SK-N-SH (cell line): ENCODE measurements at regions not wholly inside any gene's neighbourhood (a gene's known extent, or its start where the extent isn't known, plus 50 kb on each side); places are given as distances from the start of the nearest gene placed in this dataset.

Experiments
- CTCF ChIA-PET: fragments of 300-600, 350-600 bp; formaldehyde crosslinking; extraction: SDS; loops from one replicate; lab custom pipeline; 2021; lab: Yijun Ruan, JAX
- POLR2A ChIA-PET: fragments of 350-600 bp; sonication (Branson Sonifier 250); formaldehyde crosslinking; extraction: SDS; loops from one replicate; lab custom pipeline; 2020; ENCODE audit warnings: antibody characterized with exemption, inconsistent platforms; lab: Yijun Ruan, JAX
- DNase-seq: peaks from one replicate; pipeline ENCODE4 v3.0.0; 2012
- H2AFZ ChIP-seq: fragments of 200-600 bp; sonication (generic); 2 replicates; pipeline ENCODE4 v1.8.1; 2016; ENCODE audit warnings: antibody characterized with exemption, mild to moderate bottlenecking, low read depth
- H3F3A ChIP-seq: fragments of 200-600 bp; sonication (generic); replicated peaks from 2 replicates; pipeline ENCODE3; 2016; ENCODE audit warnings: antibody characterized with exemption, mild to moderate bottlenecking; ENCODE audit not compliant: insufficient read depth
- H3K27ac ChIP-seq, 2 experiments: fragments of 200-500 bp in 1 of 2; fragments of 200-600 bp in 1 of 2; sonication (Bioruptor generic) in 1 of 2; sonication (generic), shearing (Covaris generic) in 1 of 2; 2 replicates each; pipeline versions ENCODE4 v1.5.1 to v1.6.1; 2014 to 2016; ENCODE audit warnings: low read depth in 2 of 2, inconsistent platforms in 1 of 2, low read length in 1 of 2, mild to moderate bottlenecking in 1 of 2, mixed read lengths in 1 of 2
- H3K27me3 ChIP-seq: fragments of 200-600 bp; sonication (generic), shearing (Covaris generic); 2 replicates; pipeline ENCODE4 v1.6.1; 2016; ENCODE audit warnings: mixed run types; ENCODE audit not compliant: insufficient read depth
- H3K36me3 ChIP-seq, 2 experiments: fragments of 200-500 bp in 1 of 2; fragments of 200-600 bp in 1 of 2; sonication (Bioruptor generic) in 1 of 2; sonication (generic) in 1 of 2; replicated peaks in 1 of 2; 2 replicates each; pipeline versions ENCODE3 to v1.5.1; 2014 to 2016; ENCODE audit warnings: low read length in 1 of 2, mild to moderate bottlenecking in 1 of 2; ENCODE audit not compliant: insufficient read depth in 2 of 2, control insufficient read depth in 1 of 2
- H3K4me1 ChIP-seq, 2 experiments: fragments of 200-500 bp in 1 of 2; fragments of 200-600 bp in 1 of 2; sonication (Bioruptor generic) in 1 of 2; sonication (generic), shearing (Covaris generic) in 1 of 2; 2 replicates each; pipeline versions ENCODE4 v1.5.1 to v1.6.1; 2014 to 2016; ENCODE audit warnings: low read depth in 1 of 2, low read length in 1 of 2, mixed run types in 1 of 2; ENCODE audit not compliant: insufficient read depth in 2 of 2, control insufficient read depth in 1 of 2
- H3K4me2 ChIP-seq: fragments of 200-600 bp; sonication (generic), shearing (Covaris generic); 2 replicates; pipeline ENCODE4 v1.6.1; 2017; ENCODE audit warnings: mixed run types
- H3K4me3 ChIP-seq, 2 experiments: fragments of 200-500 bp in 1 of 2; fragments of 200-600 bp in 1 of 2; sonication (Bioruptor generic) in 1 of 2; sonication (generic), shearing (Covaris generic) in 1 of 2; 2 replicates each; pipeline versions ENCODE4 v1.5.1 to v1.8.1; 2014 to 2016; ENCODE audit warnings: low read depth in 2 of 2, inconsistent platforms in 1 of 2, low read length in 1 of 2, mild to moderate bottlenecking in 1 of 2, mixed read lengths in 1 of 2, moderate library complexity in 1 of 2
- H3K79me2 ChIP-seq: fragments of 200-600 bp; sonication (generic); 2 replicates; pipeline ENCODE4 v1.8.1; 2017; ENCODE audit warnings: mild to moderate bottlenecking; ENCODE audit not compliant: insufficient read depth
- H3K9ac ChIP-seq: fragments of 200-600 bp; sonication (generic); 2 replicates; pipeline ENCODE4 v1.6.1; 2017; ENCODE audit warnings: mixed run types
- H3K9me2 ChIP-seq: fragments of 200-600 bp; sonication (generic); 2 replicates; pipeline ENCODE4 v1.6.1; 2017; ENCODE audit warnings: mixed run types
- H3K9me3 ChIP-seq: fragments of 200-600 bp; sonication (generic); 2 replicates; pipeline ENCODE4 v1.6.1; 2017; ENCODE audit warnings: mixed run types, mild to moderate bottlenecking, moderate library complexity
- H4K20me1 ChIP-seq: fragments of 200-600 bp; sonication (generic); 2 replicates; pipeline ENCODE4 v1.6.1; 2017; ENCODE audit warnings: mild to moderate bottlenecking, mixed run types; ENCODE audit not compliant: insufficient read depth
- ELF1 ChIP-seq: IDR thresholded peaks from 2 replicates; pipeline ENCODE4 v1.4.0; 2012
- EP300 ChIP-seq, 2 experiments: IDR thresholded peaks; 2 replicates each; pipeline versions ENCODE4 v1.4.0 to v1.6.1; 2012; ENCODE audit warnings: borderline replicate concordance in 1 of 2, low read depth in 1 of 2, low read length in 1 of 2
- EZH2phosphoT487 ChIP-seq: fragments of 200-600 bp; sonication (generic); IDR thresholded peaks from 2 replicates; pipeline ENCODE4 v1.6.1; 2017; ENCODE audit warnings: low read depth, mixed run types, mild to moderate bottlenecking, antibody characterized with exemption, moderate library complexity, borderline replicate concordance
- FOSL2 ChIP-seq: IDR thresholded peaks from 2 replicates; pipeline ENCODE4 v1.4.0; 2012; ENCODE audit warnings: low read depth, mild to moderate bottlenecking, moderate library complexity, borderline replicate concordance
- FOXM1 ChIP-seq: IDR thresholded peaks from 2 replicates; pipeline ENCODE4 v1.4.0; 2012; ENCODE audit warnings: low read depth, mild to moderate bottlenecking
- JUND ChIP-seq: IDR thresholded peaks from 2 replicates; pipeline ENCODE4 v1.4.0; 2012
- MXI1 ChIP-seq: IDR thresholded peaks from 2 replicates; pipeline ENCODE4 v1.6.1; 2012; ENCODE audit warnings: mild to moderate bottlenecking, low read depth, low read length, improper control_type of control experiment
- NFIC ChIP-seq: IDR thresholded peaks from 2 replicates; pipeline ENCODE4 v1.4.0; 2012; ENCODE audit warnings: borderline replicate concordance
- NRF1 ChIP-seq: IDR thresholded peaks from 2 replicates; pipeline ENCODE4 v1.6.1; 2012; ENCODE audit warnings: low read depth, mild to moderate bottlenecking, low read length
- RAD21 ChIP-seq: IDR thresholded peaks from 2 replicates; pipeline ENCODE4 v1.6.1; 2012; ENCODE audit warnings: mild to moderate bottlenecking, low read length
- RFX5 ChIP-seq: IDR thresholded peaks from 2 replicates; pipeline ENCODE4 v1.6.1; 2012; ENCODE audit warnings: mild to moderate bottlenecking, improper control_type of control experiment, low read length
- RXRA ChIP-seq: IDR thresholded peaks from 2 replicates; pipeline ENCODE4 v1.4.0; 2012; ENCODE audit warnings: low read depth, mild to moderate bottlenecking, borderline replicate concordance
- SIN3A ChIP-seq: IDR thresholded peaks from 2 replicates; pipeline ENCODE4 v1.6.1; 2012; ENCODE audit warnings: low read depth, mild to moderate bottlenecking, low read length, moderate library complexity, borderline replicate concordance
- TAF1 ChIP-seq: IDR thresholded peaks from 2 replicates; pipeline ENCODE4 v1.6.1; 2012; ENCODE audit warnings: low read depth, mild to moderate bottlenecking, low read length, moderate library complexity, borderline replicate concordance
- TCF12 ChIP-seq: IDR thresholded peaks from 2 replicates; pipeline ENCODE4 v1.4.0; 2012
- TEAD4 ChIP-seq: IDR thresholded peaks from 2 replicates; pipeline ENCODE4 v1.4.0; 2012; ENCODE audit warnings: mild to moderate bottlenecking, borderline replicate concordance; ENCODE audit not compliant: insufficient read depth
- WGBS: methylation state at CpG from one replicate; pipeline ENCODE4 v1.1.6; 2017; ENCODE audit warnings: low lambda C conversion rate; 5-methylcytosine and 5-hydroxymethylcytosine counted together
- TF ChIP-seq, protein P1 (sequence below): IDR thresholded peaks from 2 replicates; pipeline ENCODE4 v1.6.1; 2012; ENCODE audit warnings: mild to moderate bottlenecking, low read depth, low read length, moderate library complexity
- TF ChIP-seq, protein P2 (sequence below): IDR thresholded peaks from 2 replicates; pipeline ENCODE4 v1.4.0; 2012; ENCODE audit warnings: low read depth
- TF ChIP-seq, protein P3 (sequence below): fragments of 200-600 bp; sonication (generic); IDR thresholded peaks from 2 replicates; pipeline ENCODE4 v1.6.1; 2017; ENCODE audit warnings: antibody characterized with exemption, mild to moderate bottlenecking, moderate library complexity

DNA sequence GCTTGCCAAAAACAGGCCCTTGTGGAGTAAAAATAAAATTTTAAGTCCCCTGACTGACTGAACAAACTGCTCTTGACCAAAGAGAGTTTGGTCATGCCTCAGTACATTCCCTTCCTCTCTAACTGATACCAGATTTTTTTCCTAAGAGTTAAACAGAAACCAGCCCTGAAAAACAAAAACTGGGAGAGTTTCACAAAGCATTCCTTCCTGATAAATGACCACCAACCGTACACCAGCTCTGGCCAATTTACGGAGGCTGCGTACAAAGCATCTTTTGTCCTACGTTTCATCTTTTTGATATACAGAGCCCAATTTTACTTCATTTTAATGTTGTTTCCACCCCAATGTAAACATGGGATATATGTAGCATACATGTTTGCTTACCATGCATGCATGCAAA lies 477.4 kb upstream of the HTR1E start:
- DNase-seq = no peak
- WGBS = 63% methylated on average over 4 of the region's 4 CpGs
- POLR2A ChIA-PET = no interaction called here

DNA sequence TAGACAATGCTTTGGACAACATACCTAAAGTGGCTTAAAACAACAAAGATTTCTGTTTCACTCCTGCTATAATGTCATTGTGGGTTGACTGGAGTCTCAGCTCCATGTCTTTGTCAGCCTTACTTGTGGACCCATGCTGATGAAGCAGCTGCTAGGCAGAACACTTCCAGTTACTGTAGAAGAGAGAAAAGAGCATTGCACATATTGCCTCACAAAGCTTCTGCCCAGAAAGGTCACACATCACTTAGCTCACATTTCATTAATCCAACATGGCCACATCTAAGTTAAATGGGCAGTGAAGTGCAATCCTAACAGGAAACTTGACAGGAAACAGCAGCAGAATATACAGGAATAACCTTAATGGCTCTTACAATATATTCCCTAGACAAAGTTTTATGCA lies 480.5 kb upstream of the HTR1E start:
- H3K4me3 ChIP-seq = no peak overlapping the region
- CTCF ChIA-PET = interaction anchor here (1.3 kb wide), 1 partner anchor 14 kb away, joined by 4 read pairs; no protein-coding TSS in a partner anchor
- TF ChIP-seq EZH2phosphoT487 = no peak
- TF ChIP-seq, protein P1, sequence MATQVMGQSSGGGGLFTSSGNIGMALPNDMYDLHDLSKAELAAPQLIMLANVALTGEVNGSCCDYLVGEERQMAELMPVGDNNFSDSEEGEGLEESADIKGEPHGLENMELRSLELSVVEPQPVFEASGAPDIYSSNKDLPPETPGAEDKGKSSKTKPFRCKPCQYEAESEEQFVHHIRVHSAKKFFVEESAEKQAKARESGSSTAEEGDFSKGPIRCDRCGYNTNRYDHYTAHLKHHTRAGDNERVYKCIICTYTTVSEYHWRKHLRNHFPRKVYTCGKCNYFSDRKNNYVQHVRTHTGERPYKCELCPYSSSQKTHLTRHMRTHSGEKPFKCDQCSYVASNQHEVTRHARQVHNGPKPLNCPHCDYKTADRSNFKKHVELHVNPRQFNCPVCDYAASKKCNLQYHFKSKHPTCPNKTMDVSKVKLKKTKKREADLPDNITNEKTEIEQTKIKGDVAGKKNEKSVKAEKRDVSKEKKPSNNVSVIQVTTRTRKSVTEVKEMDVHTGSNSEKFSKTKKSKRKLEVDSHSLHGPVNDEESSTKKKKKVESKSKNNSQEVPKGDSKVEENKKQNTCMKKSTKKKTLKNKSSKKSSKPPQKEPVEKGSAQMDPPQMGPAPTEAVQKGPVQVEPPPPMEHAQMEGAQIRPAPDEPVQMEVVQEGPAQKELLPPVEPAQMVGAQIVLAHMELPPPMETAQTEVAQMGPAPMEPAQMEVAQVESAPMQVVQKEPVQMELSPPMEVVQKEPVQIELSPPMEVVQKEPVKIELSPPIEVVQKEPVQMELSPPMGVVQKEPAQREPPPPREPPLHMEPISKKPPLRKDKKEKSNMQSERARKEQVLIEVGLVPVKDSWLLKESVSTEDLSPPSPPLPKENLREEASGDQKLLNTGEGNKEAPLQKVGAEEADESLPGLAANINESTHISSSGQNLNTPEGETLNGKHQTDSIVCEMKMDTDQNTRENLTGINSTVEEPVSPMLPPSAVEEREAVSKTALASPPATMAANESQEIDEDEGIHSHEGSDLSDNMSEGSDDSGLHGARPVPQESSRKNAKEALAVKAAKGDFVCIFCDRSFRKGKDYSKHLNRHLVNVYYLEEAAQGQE = no peak
- no peak for TF ChIP-seq RFX5
- TF ChIP-seq FOXM1 = no peak
- TF ChIP-seq FOSL2 = no peak
- TF ChIP-seq JUND = no peak
- no peak for TF ChIP-seq EP300 (IDR thresholded peaks at IDR 0.05; ENCODE audit: borderline replicate concordance in 1 of 2, low read depth in 1 of 2, low read length in 1 of 2)
- TF ChIP-seq TCF12 = no peak
- TF ChIP-seq NFIC = no peak
- TF ChIP-seq, protein P2, sequence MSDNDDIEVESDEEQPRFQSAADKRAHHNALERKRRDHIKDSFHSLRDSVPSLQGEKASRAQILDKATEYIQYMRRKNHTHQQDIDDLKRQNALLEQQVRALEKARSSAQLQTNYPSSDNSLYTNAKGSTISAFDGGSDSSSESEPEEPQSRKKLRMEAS = no peak
- no peak for TF ChIP-seq ELF1
- TF ChIP-seq MXI1 = no peak
- TF ChIP-seq, protein P3, sequence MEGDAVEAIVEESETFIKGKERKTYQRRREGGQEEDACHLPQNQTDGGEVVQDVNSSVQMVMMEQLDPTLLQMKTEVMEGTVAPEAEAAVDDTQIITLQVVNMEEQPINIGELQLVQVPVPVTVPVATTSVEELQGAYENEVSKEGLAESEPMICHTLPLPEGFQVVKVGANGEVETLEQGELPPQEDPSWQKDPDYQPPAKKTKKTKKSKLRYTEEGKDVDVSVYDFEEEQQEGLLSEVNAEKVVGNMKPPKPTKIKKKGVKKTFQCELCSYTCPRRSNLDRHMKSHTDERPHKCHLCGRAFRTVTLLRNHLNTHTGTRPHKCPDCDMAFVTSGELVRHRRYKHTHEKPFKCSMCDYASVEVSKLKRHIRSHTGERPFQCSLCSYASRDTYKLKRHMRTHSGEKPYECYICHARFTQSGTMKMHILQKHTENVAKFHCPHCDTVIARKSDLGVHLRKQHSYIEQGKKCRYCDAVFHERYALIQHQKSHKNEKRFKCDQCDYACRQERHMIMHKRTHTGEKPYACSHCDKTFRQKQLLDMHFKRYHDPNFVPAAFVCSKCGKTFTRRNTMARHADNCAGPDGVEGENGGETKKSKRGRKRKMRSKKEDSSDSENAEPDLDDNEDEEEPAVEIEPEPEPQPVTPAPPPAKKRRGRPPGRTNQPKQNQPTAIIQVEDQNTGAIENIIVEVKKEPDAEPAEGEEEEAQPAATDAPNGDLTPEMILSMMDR = no peak
- no peak for TF ChIP-seq NRF1

More for the DNA sequence above, 477.4 kb upstream of the HTR1E start:
- H3F3A ChIP-seq = no peaks in the 10 kb centered on the region
- no peak overlapping the region for H3K27ac ChIP-seq
- H3K9me3 ChIP-seq = no peaks in the 10 kb centered on the region
- H3K9ac ChIP-seq = no peak overlapping the region
- H3K9me2 ChIP-seq = no peaks in the 10 kb centered on the region
- H3K27me3 ChIP-seq = no peaks in the 10 kb centered on the region
- H3K4me2 ChIP-seq = no peak overlapping the region
- CTCF ChIA-PET = interaction anchor here (1.0 kb wide), 1 partner anchor 20 kb away, joined by 3 read pairs; no protein-coding TSS in a partner anchor
- TF ChIP-seq TEAD4 (no peak), ELF1 (no peak), RFX5 (no peak), TAF1 (no peak), RXRA (no peak), SIN3A (no peak), RAD21 (no peak), JUND (no peak)
- TF ChIP-seq, protein P1 = no peak
- no peaks in the 10 kb centered on the region for H3K36me3 ChIP-seq
- no peaks in the 10 kb centered on the region; a peak in 1 of 4 replicates for H3K4me1 ChIP-seq
- no peaks in the 10 kb centered on the region for H3K79me2 ChIP-seq
- no peaks in the 10 kb centered on the region for H4K20me1 ChIP-seq
- H3K4me3 ChIP-seq = no peak overlapping the region
- no peak overlapping the region for H2AFZ ChIP-seq

More for the DNA sequence above, 480.5 kb upstream of the HTR1E start:
- no peaks in the 10 kb centered on the region for H3K27me3 ChIP-seq
- no peaks in the 10 kb centered on the region; a peak in 1 of 4 replicates for H3K4me1 ChIP-seq
- DNase-seq = no peak
- H3F3A ChIP-seq = no peaks in the 10 kb centered on the region
- H3K79me2 ChIP-seq = no peaks in the 10 kb centered on the region
- no peak overlapping the region for H2AFZ ChIP-seq
- POLR2A ChIA-PET = no interaction called here
- H3K9me2 ChIP-seq = no peaks in the 10 kb centered on the region
- no peak overlapping the region for H3K9ac ChIP-seq
- no peak overlapping the region; a peak in 1 of 4 replicates for H3K27ac ChIP-seq
- H3K4me2 ChIP-seq = no peak overlapping the region
- no peaks in the 10 kb centered on the region for H3K9me3 ChIP-seq
- H3K36me3 ChIP-seq = no peaks in the 10 kb centered on the region
- no peaks in the 10 kb centered on the region for H4K20me1 ChIP-seq
